Endothelial cell of umbilical vein (primary cell): ENCODE measurements at regions not wholly inside any gene's neighbourhood (a gene's known extent, or its start where the extent isn't known, plus 50 kb on each side); places are given as distances from the start of the nearest gene placed in this dataset.

ENCODE experiments used
- BruUV-seq: library from RNA; stranded (reverse); fragments of 400-500 nt; replicated peaks from 2 replicates; lab custom pipeline; 2021; lab: Mats Ljungman, UMichigan
- CTCF ChIA-PET: fragments of 300-600, 350-600 bp; sonication (Branson Sonifier 250); formaldehyde crosslinking; loops from one replicate; lab custom pipeline; 2021; ENCODE audit warnings: antibody characterized with exemption, inconsistent platforms; lab: Charles Lee
- POLR2A ChIA-PET: fragments of 300-600, 350-600 bp; sonication (Branson Sonifier 250); formaldehyde crosslinking; loops from one replicate; lab custom pipeline; 2021; ENCODE audit warnings: antibody characterized with exemption, inconsistent platforms; lab: Charles Lee
- DNase-seq: peaks from one replicate; pipeline ENCODE4 v3.0.0-alpha.2; 2011; ENCODE audit warnings: low read depth, low spot score
- FAIRE-seq: peaks from 2 replicates; lab custom pipeline; 2011; peaks lifted over from hg19 to GRCh38; lab: Jason Lieb, UNC
- H2AFZ ChIP-seq: 2 replicates; pipeline ENCODE4 v1.6.0; 2012; ENCODE audit warnings: low read depth, low read length, control low read depth, inconsistent platforms
- H3K27ac ChIP-seq: 2 replicates; pipeline ENCODE4 v1.5.1; 2011; ENCODE audit warnings: low read depth, mild to moderate bottlenecking, control low read depth, low read length, moderate library complexity; ENCODE audit not compliant: insufficient read depth
- H3K27me3 ChIP-seq, 2 experiments: 2 replicates each; pipeline versions ENCODE4 v1.6.0 to v1.6.1; 2011; ENCODE audit warnings: low read length in 2 of 2, mixed read lengths in 1 of 2; ENCODE audit not compliant: control insufficient read depth in 2 of 2, insufficient read depth in 2 of 2
- H3K36me3 ChIP-seq, 2 experiments: 2 replicates in 1 of 2; 3 replicates in 1 of 2; pipeline ENCODE4 v1.5.1; 2011; ENCODE audit warnings: low read length in 2 of 2, mild to moderate bottlenecking in 1 of 2, moderate library complexity in 1 of 2; ENCODE audit not compliant: control insufficient read depth in 2 of 2, insufficient read depth in 2 of 2; ENCODE audit errors: extremely low read depth in 1 of 2
- H3K4me1 ChIP-seq: 3 replicates; pipeline ENCODE4 v1.5.1; 2011; ENCODE audit warnings: mild to moderate bottlenecking, low read length; ENCODE audit not compliant: control insufficient read depth, insufficient read depth; ENCODE audit errors: extremely low read depth
- H3K4me2 ChIP-seq: 2 replicates; pipeline ENCODE4 v1.6.1; 2011; ENCODE audit warnings: low read length, control low read depth, mixed read lengths; ENCODE audit not compliant: insufficient read depth
- H3K4me3 ChIP-seq, 3 experiments: fragments of 200-600 bp in 1 of 3; sonication (generic), shearing (Covaris generic) in 1 of 3; replicated peaks in 1 of 3; 2 replicates each; pipeline ENCODE4 v1.5.1; 2011 to 2016; ENCODE audit warnings: control low read depth in 3 of 3, low read length in 3 of 3, mild to moderate bottlenecking in 2 of 3, inconsistent platforms in 1 of 3, low read depth in 1 of 3, moderate library complexity in 1 of 3; ENCODE audit not compliant: insufficient read depth in 1 of 3
- H3K79me2 ChIP-seq: 2 replicates; pipeline ENCODE4 v1.6.0; 2012; ENCODE audit warnings: low read length, inconsistent platforms; ENCODE audit not compliant: control insufficient read depth, insufficient read depth
- H3K9ac ChIP-seq: replicated peaks from 2 replicates; pipeline ENCODE3; 2011; ENCODE audit warnings: low read length, control low read depth; ENCODE audit not compliant: insufficient read depth; ENCODE audit errors: extremely low read depth
- H3K9me1 ChIP-seq: replicated peaks from 3 replicates; pipeline ENCODE4 v1.6.0; 2011; ENCODE audit warnings: mild to moderate bottlenecking, low read length; ENCODE audit not compliant: control insufficient read depth, insufficient read depth; ENCODE audit errors: extremely low read depth
- H3K9me3 ChIP-seq: replicated peaks from 2 replicates; pipeline ENCODE4 v1.5.1; 2012; ENCODE audit warnings: low read length, inconsistent platforms; ENCODE audit not compliant: control insufficient read depth, insufficient read depth
- H4K20me1 ChIP-seq: replicated peaks from 2 replicates; pipeline ENCODE3; 2011; ENCODE audit warnings: mild to moderate bottlenecking, low read length; ENCODE audit not compliant: control insufficient read depth, insufficient read depth; ENCODE audit errors: extremely low read depth
- EZH2 ChIP-seq: IDR thresholded peaks from 2 replicates; pipeline ENCODE4 v1.6.1; 2012; ENCODE audit warnings: borderline replicate concordance, low read depth, mild to moderate bottlenecking, moderate library complexity, low read length, inconsistent platforms; ENCODE audit not compliant: severe bottlenecking
- FOS ChIP-seq: IDR thresholded peaks from 2 replicates; pipeline ENCODE4 v1.6.1; 2011; ENCODE audit warnings: mild to moderate bottlenecking, low read length, moderate library complexity, borderline replicate concordance; ENCODE audit not compliant: insufficient read depth
- GATA2 ChIP-seq: IDR thresholded peaks from 2 replicates; pipeline ENCODE4 v1.7.0; 2011; ENCODE audit warnings: low read depth, mild to moderate bottlenecking, moderate library complexity, mixed read lengths, low read length; ENCODE audit not compliant: insufficient read length, insufficient read depth
- JUN ChIP-seq: IDR thresholded peaks from 2 replicates; pipeline ENCODE4 v1.6.1; 2011; ENCODE audit warnings: borderline replicate concordance, low read depth; ENCODE audit not compliant: insufficient read length, insufficient read depth
- MYC ChIP-seq: IDR thresholded peaks from one replicate; pipeline ENCODE4 v1.6.1; 2011; ENCODE audit warnings: mild to moderate bottlenecking, low read depth, low read length
- POLR2AphosphoS5 ChIP-seq: IDR thresholded peaks from 2 replicates; pipeline ENCODE4 v1.6.1; 2012; ENCODE audit warnings: low read depth, mild to moderate bottlenecking, control low read depth, low read length, moderate library complexity; ENCODE audit not compliant: insufficient read depth
- dilution Hi-C: fragments of 300-500 bp; cut with MboI; formaldehyde crosslinking; loops from one replicate; pipeline ENCODE4 v1.15.0; 2019; ENCODE audit warnings: low sequenced_read_pairs; ENCODE audit not compliant: extremely low pct_ligation_motif_present
- intact Hi-C: fragments of 100-400 bp; cut with micrococcal nuclease; formaldehyde crosslinking; loops from one replicate; pipeline ENCODE4 v1.10.0; 2022
- TF ChIP-seq, protein P1 (sequence below), 2 donors: IDR thresholded peaks; 1 replicate in 1 of 2; 2 replicates in 1 of 2; pipeline ENCODE4 v1.5.1; 2011; ENCODE audit warnings: low read length in 2 of 2, mild to moderate bottlenecking in 2 of 2, moderate library complexity in 2 of 2, control low read depth in 1 of 2, inconsistent platforms in 1 of 2, low read depth in 1 of 2; ENCODE audit not compliant: insufficient read depth in 1 of 2; ENCODE audit errors: extremely low read depth in 1 of 2
- TF ChIP-seq, protein P2 (sequence below): IDR thresholded peaks from 2 replicates; pipeline ENCODE4 v1.6.1; 2011; ENCODE audit not compliant: insufficient read depth, insufficient read length

DNA sequence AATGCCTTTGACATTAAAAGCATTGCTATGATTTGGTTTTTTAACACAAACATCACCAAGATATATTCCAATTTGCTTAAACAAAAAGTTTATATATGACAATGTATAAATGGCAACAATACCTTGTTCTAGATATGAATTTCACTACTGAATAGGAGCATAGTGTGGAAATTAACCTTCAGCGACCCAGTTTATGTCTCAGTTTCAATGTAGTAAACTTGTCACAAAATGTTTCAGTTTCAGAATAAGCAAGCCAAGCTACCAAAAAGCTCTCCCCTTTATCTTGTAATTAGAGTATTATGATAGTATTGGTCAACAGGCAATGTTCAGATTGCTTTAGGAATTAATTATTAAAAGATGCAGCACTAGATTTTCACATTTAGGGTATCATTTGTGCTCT lies 99.6 kb upstream of the PCDH15 start:
- TF ChIP-seq, protein P1, sequence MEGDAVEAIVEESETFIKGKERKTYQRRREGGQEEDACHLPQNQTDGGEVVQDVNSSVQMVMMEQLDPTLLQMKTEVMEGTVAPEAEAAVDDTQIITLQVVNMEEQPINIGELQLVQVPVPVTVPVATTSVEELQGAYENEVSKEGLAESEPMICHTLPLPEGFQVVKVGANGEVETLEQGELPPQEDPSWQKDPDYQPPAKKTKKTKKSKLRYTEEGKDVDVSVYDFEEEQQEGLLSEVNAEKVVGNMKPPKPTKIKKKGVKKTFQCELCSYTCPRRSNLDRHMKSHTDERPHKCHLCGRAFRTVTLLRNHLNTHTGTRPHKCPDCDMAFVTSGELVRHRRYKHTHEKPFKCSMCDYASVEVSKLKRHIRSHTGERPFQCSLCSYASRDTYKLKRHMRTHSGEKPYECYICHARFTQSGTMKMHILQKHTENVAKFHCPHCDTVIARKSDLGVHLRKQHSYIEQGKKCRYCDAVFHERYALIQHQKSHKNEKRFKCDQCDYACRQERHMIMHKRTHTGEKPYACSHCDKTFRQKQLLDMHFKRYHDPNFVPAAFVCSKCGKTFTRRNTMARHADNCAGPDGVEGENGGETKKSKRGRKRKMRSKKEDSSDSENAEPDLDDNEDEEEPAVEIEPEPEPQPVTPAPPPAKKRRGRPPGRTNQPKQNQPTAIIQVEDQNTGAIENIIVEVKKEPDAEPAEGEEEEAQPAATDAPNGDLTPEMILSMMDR (IDR thresholded peaks at IDR 0.05; ENCODE audit: extremely low read depth in 1 of 2, insufficient read depth in 1 of 2, low read depth in 1 of 2, low read length in 2 of 2) = no peak
- TF ChIP-seq GATA2 (no peak), JUN (no peak), POLR2AphosphoS5 (no peak), MYC (no peak), EZH2 (no peak), FOS (no peak)
- TF ChIP-seq, protein P2, sequence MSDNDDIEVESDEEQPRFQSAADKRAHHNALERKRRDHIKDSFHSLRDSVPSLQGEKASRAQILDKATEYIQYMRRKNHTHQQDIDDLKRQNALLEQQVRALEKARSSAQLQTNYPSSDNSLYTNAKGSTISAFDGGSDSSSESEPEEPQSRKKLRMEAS = no peak
- Histone ChIP-seq H3K79me2 (no peaks in the 10 kb centered on the region), H3K9me1 (no peaks in the 10 kb centered on the region), H3K4me1 (no peaks in the 10 kb centered on the region), H3K4me2 (no peak overlapping the region), H3K27me3 (no peaks in the 10 kb centered on the region), H2AFZ (no peak overlapping the region), H3K9ac (no peak overlapping the region), H4K20me1 (no peaks in the 10 kb centered on the region), H3K4me3 (no peak overlapping the region), H3K36me3 (no peaks in the 10 kb centered on the region), H3K9me3 (no peaks in the 10 kb centered on the region), H3K27ac (no peak overlapping the region)
- dilution Hi-C loops (no loop called here), intact Hi-C loops (no loop called here)
- FAIRE-seq (no peak), DNase-seq (no peak)
- ChIA-PET CTCF (interaction anchor here (2.1 kb wide), 1 partner anchor 10 kb away, joined by 7 read pairs; no protein-coding TSS in a partner anchor), POLR2A (no interaction called here)
- BruUV-seq = no TSS peak
